WTC11 (cell line): ENCODE measurements at regions not wholly inside any gene's neighbourhood (a gene's known extent, or its start where the extent isn't known, plus 50 kb on each side); places are given as distances from the start of the nearest gene placed in this dataset.

Experiments used
- ATAC-seq: fragments of 200-7000 bp; cut with Tn5 transposase; 2 replicates; pipeline ENCODE4 v1.10.0; 2021; ENCODE audit warnings: mild to moderate bottlenecking, moderate library complexity
- CTCF ChIA-PET: fragments of 300-600 bp; sonication (Branson Sonifier 250); formaldehyde crosslinking; loops from one replicate; lab custom pipeline; 2021; ENCODE audit warnings: antibody characterized with exemption; lab: Charles Lee
- POLR2A ChIA-PET: fragments of 350-600 bp; sonication (Branson Sonifier 250); formaldehyde crosslinking; loops from one replicate; lab custom pipeline; 2021; ENCODE audit warnings: antibody characterized with exemption; lab: Charles Lee
- DNase-seq: peaks from one replicate; pipeline ENCODE4 v3.0.0; 2021; ENCODE audit warnings: low spot score
- H3K27ac Mint-ChIP-seq: 2 replicates; pipeline ENCODE4 v1.8.0; 2021; ENCODE audit warnings: mixed read lengths
- H3K27me3 Mint-ChIP-seq: 2 replicates; pipeline ENCODE4 v1.8.0; 2021; ENCODE audit warnings: low read depth, mild to moderate bottlenecking, moderate library complexity, mixed read lengths
- H3K36me3 Mint-ChIP-seq: 2 replicates; pipeline ENCODE4 v1.8.0; 2021; ENCODE audit warnings: mixed read lengths
- H3K4me1 Mint-ChIP-seq: 2 replicates; pipeline ENCODE4 v1.8.0; 2022; ENCODE audit warnings: mixed read lengths
- H3K4me3 Mint-ChIP-seq: 2 replicates; pipeline ENCODE4 v1.8.0; 2021; ENCODE audit warnings: mild to moderate bottlenecking, moderate library complexity, mixed read lengths
- H3K9me3 Mint-ChIP-seq: 2 replicates; pipeline ENCODE4 v1.8.0; 2021; ENCODE audit warnings: mixed read lengths
- AR ChIP-seq: fragments of 250-450 bp; sonication (Bioruptor Pico); IDR thresholded peaks from 2 replicates; pipeline ENCODE4 v1.9.0; 2021; ENCODE audit warnings: mild to moderate bottlenecking
- CBFB ChIP-seq: sonication (generic); formaldehyde crosslinking; IDR thresholded peaks from 2 replicates; pipeline ENCODE4 v1.8.1; 2022; ENCODE audit warnings: mild to moderate bottlenecking, low read depth, missing genetic modification reagents
- CREB1 ChIP-seq: sonication (generic); formaldehyde crosslinking; IDR thresholded peaks from 2 replicates; pipeline ENCODE4 v1.8.0; 2023; ENCODE audit warnings: mild to moderate bottlenecking, missing genetic modification reagents
- CTCF ChIP-seq: fragments of 200-600 bp; IDR thresholded peaks from 2 replicates; pipeline ENCODE4 v1.8.0; 2022; ENCODE audit warnings: antibody characterized with exemption
- EMX1 ChIP-seq: fragments of 250-450 bp; sonication (Bioruptor Pico); IDR thresholded peaks from 2 replicates; pipeline ENCODE4 v1.8.0; 2021; ENCODE audit warnings: mild to moderate bottlenecking
- HMGA2 ChIP-seq: fragments of 250-450 bp; sonication (Bioruptor Pico); IDR thresholded peaks from 2 replicates; pipeline ENCODE4 v1.4.0; 2021; ENCODE audit warnings: mild to moderate bottlenecking, moderate library complexity
- NR2C2 ChIP-seq: sonication (generic); formaldehyde crosslinking; IDR thresholded peaks from 2 replicates; pipeline ENCODE4 v1.8.0; 2022; ENCODE audit warnings: mild to moderate bottlenecking, missing genetic modification reagents
- PREB ChIP-seq: sonication (generic); formaldehyde crosslinking; IDR thresholded peaks from 2 replicates; pipeline ENCODE4 v1.8.1; 2022; ENCODE audit warnings: mild to moderate bottlenecking, missing genetic modification reagents, moderate library complexity, borderline replicate concordance
- SP1 ChIP-seq: sonication (generic); formaldehyde crosslinking; conservative IDR thresholded peaks from 2 replicates; pipeline ENCODE4 v1.8.1; 2022; ENCODE audit warnings: missing genetic modification reagents
- STAT6 ChIP-seq: sonication (generic); formaldehyde crosslinking; conservative IDR thresholded peaks from 2 replicates; pipeline ENCODE4 v1.8.1; 2023; ENCODE audit warnings: mild to moderate bottlenecking, low read depth, missing genetic modification reagents, moderate library complexity
- TEAD1 ChIP-seq: sonication (generic); formaldehyde crosslinking; IDR thresholded peaks from 2 replicates; pipeline ENCODE4 v1.8.0; 2022; ENCODE audit warnings: mild to moderate bottlenecking, missing genetic modification reagents
- ZNF317 ChIP-seq: sonication (generic); formaldehyde crosslinking; IDR thresholded peaks from 2 replicates; pipeline ENCODE4 v1.8.1; 2023; ENCODE audit warnings: low read depth, mild to moderate bottlenecking, moderate library complexity, missing genetic modification reagents, borderline replicate concordance
- ZNF416 ChIP-seq: fragments of 250-450 bp; sonication (Bioruptor Pico); IDR thresholded peaks from 2 replicates; pipeline ENCODE4 v1.9.0; 2021; ENCODE audit warnings: mild to moderate bottlenecking, inconsistent platforms
- ZNF425 ChIP-seq: fragments of 250-450 bp; sonication (Bioruptor Pico); conservative IDR thresholded peaks from 2 replicates; pipeline ENCODE4 v1.9.0; 2021; ENCODE audit warnings: mild to moderate bottlenecking
- TF ChIP-seq, protein P1 (sequence below): sonication (generic); formaldehyde crosslinking; IDR thresholded peaks from 2 replicates; pipeline ENCODE4 v1.8.1; 2022; ENCODE audit warnings: missing genetic modification reagents, borderline replicate concordance
- TF ChIP-seq, protein P2 (sequence below): sonication (generic); formaldehyde crosslinking; conservative IDR thresholded peaks from 2 replicates; pipeline ENCODE4 v1.8.1; 2022; ENCODE audit warnings: mild to moderate bottlenecking, missing genetic modification reagents
- TF ChIP-seq, protein P3 (sequence below): sonication (generic); formaldehyde crosslinking; IDR thresholded peaks from 2 replicates; pipeline ENCODE4 v1.8.0; 2023; ENCODE audit warnings: mild to moderate bottlenecking, missing genetic modification reagents
- TF ChIP-seq, protein P4 (sequence below): sonication (generic); formaldehyde crosslinking; IDR thresholded peaks from 2 replicates; pipeline ENCODE4 v1.8.1; 2022; ENCODE audit warnings: low read depth, missing genetic modification reagents, borderline replicate concordance
- TF ChIP-seq, protein P5 (sequence below): sonication (generic); formaldehyde crosslinking; IDR thresholded peaks from 2 replicates; pipeline ENCODE4 v1.8.1; 2023; ENCODE audit warnings: mild to moderate bottlenecking, missing genetic modification reagents, moderate library complexity

DNA sequence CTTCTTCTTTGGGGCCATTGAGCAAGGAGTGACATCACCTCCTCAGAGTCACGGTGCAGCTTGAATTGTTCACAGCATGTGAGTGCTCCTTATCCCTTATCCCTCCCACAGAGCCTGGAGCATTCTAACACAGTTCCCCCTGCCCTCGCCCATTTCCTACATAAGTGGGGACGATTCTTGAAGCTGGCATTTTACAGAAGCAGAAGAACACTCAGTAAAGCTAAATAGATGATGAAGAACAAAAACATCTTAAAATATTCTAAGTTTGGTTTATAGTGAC lies 135.8 kb upstream of the APCDD1 start:
- Mint-ChIP-seq H3K4me3 (no peak overlapping the region), H3K4me1 (peaks cover 38% of the 10 kb centered on the region), H3K9me3 (peaks cover 18% of the 10 kb centered on the region), H3K27me3 (peaks cover 4% of the 10 kb centered on the region), H3K27ac (no peak overlapping the region), H3K36me3 (peaks cover 3% of the 10 kb centered on the region; the same call in 1 of the 2 replicates)
- ATAC-seq (peak; percentile 66), DNase-seq (no peak)
- ChIA-PET POLR2A (no interaction called here), CTCF (interaction anchor here (0.5 to 0.8 kb wide), 4 partner anchors 8 to 286 kb away, joined by 3 to 4 read pairs (median 3); no protein-coding TSS in a partner anchor)
- no peak for TF ChIP-seq AR
- no peak for TF ChIP-seq TEAD1 (CRISPR knock-in tag)
- TF ChIP-seq, protein P1, sequence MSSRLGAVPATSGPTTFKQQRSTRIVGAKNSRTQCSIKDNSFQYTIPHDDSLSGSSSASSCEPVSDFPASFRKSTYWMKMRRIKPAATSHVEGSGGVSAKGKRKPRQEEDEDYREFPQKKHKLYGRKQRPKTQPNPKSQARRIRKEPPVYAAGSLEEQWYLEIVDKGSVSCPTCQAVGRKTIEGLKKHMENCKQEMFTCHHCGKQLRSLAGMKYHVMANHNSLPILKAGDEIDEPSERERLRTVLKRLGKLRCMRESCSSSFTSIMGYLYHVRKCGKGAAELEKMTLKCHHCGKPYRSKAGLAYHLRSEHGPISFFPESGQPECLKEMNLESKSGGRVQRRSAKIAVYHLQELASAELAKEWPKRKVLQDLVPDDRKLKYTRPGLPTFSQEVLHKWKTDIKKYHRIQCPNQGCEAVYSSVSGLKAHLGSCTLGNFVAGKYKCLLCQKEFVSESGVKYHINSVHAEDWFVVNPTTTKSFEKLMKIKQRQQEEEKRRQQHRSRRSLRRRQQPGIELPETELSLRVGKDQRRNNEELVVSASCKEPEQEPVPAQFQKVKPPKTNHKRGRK (CRISPR knock-in tag) = no peak
- TF ChIP-seq ZNF317 = no peak
- no peak for TF ChIP-seq PREB (CRISPR knock-in tag)
- TF ChIP-seq CREB1 (CRISPR knock-in tag) = no peak
- TF ChIP-seq ZNF416 (CRISPR knock-in tag) = no peak
- TF ChIP-seq, protein P2, sequence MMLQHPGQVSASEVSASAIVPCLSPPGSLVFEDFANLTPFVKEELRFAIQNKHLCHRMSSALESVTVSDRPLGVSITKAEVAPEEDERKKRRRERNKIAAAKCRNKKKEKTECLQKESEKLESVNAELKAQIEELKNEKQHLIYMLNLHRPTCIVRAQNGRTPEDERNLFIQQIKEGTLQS (CRISPR knock-in tag) = no peak
- TF ChIP-seq, protein P3, sequence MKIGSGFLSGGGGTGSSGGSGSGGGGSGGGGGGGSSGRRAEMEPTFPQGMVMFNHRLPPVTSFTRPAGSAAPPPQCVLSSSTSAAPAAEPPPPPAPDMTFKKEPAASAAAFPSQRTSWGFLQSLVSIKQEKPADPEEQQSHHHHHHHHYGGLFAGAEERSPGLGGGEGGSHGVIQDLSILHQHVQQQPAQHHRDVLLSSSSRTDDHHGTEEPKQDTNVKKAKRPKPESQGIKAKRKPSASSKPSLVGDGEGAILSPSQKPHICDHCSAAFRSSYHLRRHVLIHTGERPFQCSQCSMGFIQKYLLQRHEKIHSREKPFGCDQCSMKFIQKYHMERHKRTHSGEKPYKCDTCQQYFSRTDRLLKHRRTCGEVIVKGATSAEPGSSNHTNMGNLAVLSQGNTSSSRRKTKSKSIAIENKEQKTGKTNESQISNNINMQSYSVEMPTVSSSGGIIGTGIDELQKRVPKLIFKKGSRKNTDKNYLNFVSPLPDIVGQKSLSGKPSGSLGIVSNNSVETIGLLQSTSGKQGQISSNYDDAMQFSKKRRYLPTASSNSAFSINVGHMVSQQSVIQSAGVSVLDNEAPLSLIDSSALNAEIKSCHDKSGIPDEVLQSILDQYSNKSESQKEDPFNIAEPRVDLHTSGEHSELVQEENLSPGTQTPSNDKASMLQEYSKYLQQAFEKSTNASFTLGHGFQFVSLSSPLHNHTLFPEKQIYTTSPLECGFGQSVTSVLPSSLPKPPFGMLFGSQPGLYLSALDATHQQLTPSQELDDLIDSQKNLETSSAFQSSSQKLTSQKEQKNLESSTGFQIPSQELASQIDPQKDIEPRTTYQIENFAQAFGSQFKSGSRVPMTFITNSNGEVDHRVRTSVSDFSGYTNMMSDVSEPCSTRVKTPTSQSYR = no peak
- TF ChIP-seq SP1 = no peak
- no peak for TF ChIP-seq HMGA2 (CRISPR knock-in tag)
- no peak for TF ChIP-seq ZNF425 (CRISPR knock-in tag)
- no peak for TF ChIP-seq CBFB (CRISPR knock-in tag)
- no peak for TF ChIP-seq NR2C2 (CRISPR knock-in tag)
- no peak for TF ChIP-seq STAT6 (CRISPR knock-in tag)
- TF ChIP-seq, protein P4, sequence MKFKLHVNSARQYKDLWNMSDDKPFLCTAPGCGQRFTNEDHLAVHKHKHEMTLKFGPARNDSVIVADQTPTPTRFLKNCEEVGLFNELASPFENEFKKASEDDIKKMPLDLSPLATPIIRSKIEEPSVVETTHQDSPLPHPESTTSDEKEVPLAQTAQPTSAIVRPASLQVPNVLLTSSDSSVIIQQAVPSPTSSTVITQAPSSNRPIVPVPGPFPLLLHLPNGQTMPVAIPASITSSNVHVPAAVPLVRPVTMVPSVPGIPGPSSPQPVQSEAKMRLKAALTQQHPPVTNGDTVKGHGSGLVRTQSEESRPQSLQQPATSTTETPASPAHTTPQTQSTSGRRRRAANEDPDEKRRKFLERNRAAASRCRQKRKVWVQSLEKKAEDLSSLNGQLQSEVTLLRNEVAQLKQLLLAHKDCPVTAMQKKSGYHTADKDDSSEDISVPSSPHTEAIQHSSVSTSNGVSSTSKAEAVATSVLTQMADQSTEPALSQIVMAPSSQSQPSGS (CRISPR knock-in tag) = no peak
- TF ChIP-seq, protein P5, sequence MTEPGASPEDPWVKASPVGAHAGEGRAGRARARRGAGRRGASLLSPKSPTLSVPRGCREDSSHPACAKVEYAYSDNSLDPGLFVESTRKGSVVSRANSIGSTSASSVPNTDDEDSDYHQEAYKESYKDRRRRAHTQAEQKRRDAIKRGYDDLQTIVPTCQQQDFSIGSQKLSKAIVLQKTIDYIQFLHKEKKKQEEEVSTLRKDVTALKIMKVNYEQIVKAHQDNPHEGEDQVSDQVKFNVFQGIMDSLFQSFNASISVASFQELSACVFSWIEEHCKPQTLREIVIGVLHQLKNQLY (CRISPR knock-in tag) = no peak
- TF ChIP-seq EMX1 = no peak
- TF ChIP-seq CTCF = no peak
